HUES64 (cell line): ENCODE measurements at regions not wholly inside any gene's neighbourhood (a gene's known extent, or its start where the extent isn't known, plus 50 kb on each side); places are given as distances from the start of the nearest gene placed in this dataset.

ENCODE experiments used
- H3K27ac ChIP-seq: 2 replicates; pipeline ENCODE4 v1.7.0; 2013; ENCODE audit warnings: low read depth, low read length, inconsistent platforms
- H3K27me3 ChIP-seq: 2 replicates; pipeline ENCODE4 v1.6.1; 2013; ENCODE audit warnings: mild to moderate bottlenecking, low read length; ENCODE audit not compliant: insufficient read depth
- H3K36me3 ChIP-seq: 2 replicates; pipeline ENCODE4 v1.6.1; 2013; ENCODE audit warnings: mild to moderate bottlenecking, low read length; ENCODE audit not compliant: insufficient read depth
- H3K4me1 ChIP-seq: 2 replicates; pipeline ENCODE4 v1.6.1; 2013; ENCODE audit warnings: mild to moderate bottlenecking, low read length, moderate library complexity; ENCODE audit not compliant: insufficient read depth
- H3K4me3 ChIP-seq: 2 replicates; pipeline ENCODE4 v1.5.1; 2013; ENCODE audit warnings: mild to moderate bottlenecking, low read length, moderate library complexity
- H3K9ac ChIP-seq: 2 replicates; pipeline ENCODE4 v1.6.1; 2013; ENCODE audit warnings: mild to moderate bottlenecking, low read depth, low read length
- H3K9me3 ChIP-seq: 2 replicates; pipeline ENCODE4 v1.6.1; 2013; ENCODE audit warnings: low read depth, low read length; ENCODE audit not compliant: insufficient read depth
- WGBS: fragments of 150-250, 120-280 bp; methylation state at CpG from one replicate; pipeline ENCODE4 v1.1.7; 2013; ENCODE audit warnings: missing lambda C conversion rate; 5-methylcytosine and 5-hydroxymethylcytosine counted together

DNA sequence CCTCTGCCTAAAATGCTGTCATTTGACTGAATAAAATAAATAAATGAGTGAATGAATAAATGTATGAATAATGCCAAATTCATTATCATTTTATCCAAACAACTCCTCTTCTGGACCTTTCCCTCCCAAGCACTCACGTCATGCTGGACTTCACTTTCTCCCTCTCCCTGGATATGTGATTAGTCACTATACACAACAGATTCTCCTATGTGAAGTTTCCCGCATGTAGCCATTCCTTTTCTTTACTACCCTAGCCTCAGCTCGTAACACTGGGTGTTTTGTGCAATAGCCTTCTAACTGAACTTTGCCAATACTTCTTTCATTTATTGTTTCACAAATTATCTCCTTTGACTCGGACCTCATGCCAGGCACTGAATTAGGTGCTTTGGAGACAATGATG is 87.6 kb upstream of the IL6 start:
- H3K27ac ChIP-seq, result no peak overlapping the region
- WGBS, result 91% methylated on average over 4 of the region's 4 CpGs
- no peaks in the 10 kb centered on the region for H3K4me1 ChIP-seq
- no peaks in the 10 kb centered on the region for H3K36me3 ChIP-seq
- no peak overlapping the region for H3K4me3 ChIP-seq
- H3K9ac ChIP-seq, result no peak overlapping the region
- H3K27me3 ChIP-seq, result no peaks in the 10 kb centered on the region
- H3K9me3 ChIP-seq, result peaks cover 31% of the 10 kb centered on the region

DNA sequence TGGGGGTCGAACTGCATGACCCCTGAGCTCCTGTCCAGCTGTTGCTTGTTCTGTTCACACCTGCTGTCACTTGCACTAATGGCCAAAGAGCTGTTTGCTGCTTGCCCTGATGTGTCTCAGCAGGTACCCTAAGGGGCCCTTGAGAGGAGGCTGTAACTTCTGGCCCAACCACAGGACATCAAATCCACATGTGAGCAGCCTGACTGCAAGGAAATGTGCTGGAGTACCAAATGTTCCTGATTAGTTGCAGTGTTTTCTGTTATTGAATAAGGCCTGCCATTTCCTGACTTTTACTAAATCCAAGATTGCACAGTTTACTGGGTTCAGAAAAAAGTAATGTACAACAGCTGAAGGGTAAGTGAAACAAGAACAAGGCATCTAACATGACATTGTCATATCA is 91.7 kb upstream of the IL6 start:
- 96% methylated on average over 1 of the region's 1 CpG for WGBS
- Histone ChIP-seq H3K9ac (no peak overlapping the region), H3K27me3 (no peaks in the 10 kb centered on the region), H3K36me3 (no peaks in the 10 kb centered on the region), H3K4me3 (no peak overlapping the region), H3K4me1 (peaks cover 4% of the 10 kb centered on the region; the same call in 1 of the 2 replicates), H3K27ac (no peak overlapping the region), H3K9me3 (no peaks in the 10 kb centered on the region)

DNA sequence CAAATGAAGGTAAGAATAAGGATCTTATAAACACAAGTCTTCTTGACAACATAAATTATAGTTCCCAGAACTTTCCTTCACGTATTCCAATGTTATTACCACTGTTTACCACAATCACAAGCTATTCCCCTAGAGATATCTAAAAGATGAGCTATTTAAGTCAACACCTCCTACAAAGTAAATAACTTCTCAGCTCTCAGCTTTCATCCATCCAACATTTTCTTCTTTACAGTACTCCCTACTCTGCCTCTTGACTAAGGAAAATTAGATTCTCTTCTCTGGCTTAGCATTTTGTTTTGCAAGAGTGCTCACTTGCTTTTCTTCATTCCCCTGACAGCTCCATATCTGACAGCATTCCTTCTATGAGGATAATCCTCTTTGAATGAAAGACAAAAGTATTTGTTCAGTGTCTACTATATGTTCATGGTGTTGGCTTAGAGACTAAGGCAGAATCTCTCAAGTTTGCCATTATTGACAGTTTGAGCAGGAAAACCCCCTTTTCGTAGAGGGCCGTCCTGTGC is 93.0 kb upstream of the IL6 start:
- 86% methylated on average over 3 of the region's 3 CpGs for WGBS

DNA sequence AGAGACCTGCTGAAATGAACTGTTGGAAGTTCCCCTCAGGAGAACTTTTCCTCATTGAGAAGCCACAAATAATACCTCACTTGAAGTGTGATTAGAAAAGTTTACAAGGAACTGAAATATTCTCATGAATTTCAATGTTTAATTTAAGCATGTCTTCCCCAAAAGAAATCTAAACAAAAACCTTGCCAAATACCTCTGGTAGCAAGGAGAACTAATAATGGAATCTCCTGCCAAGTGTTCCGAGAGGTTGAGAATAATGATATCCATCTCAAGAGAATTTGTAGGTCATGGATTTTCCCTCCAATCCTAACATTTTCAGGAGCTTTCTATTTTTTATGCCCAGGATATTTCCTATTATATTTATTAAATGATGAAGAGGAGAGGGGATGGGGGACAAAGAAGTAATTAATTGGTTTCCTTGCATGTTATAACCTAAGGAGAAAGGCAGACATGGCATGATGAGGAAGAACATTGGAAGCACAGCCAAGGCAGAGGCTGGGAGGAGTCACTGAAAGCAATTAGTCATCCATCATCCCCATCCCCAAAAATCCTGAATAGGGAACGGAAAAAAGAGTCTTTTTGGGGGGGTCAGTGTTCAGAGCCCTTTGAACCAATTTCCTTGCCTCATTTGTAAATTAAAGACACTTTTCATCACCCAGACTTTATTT is 93.6 kb upstream of the IL6 start:
- 80% methylated on average over 2 of the region's 2 CpGs for WGBS

More for the DNA sequence above, 93.0 kb upstream of the IL6 start:
- Histone ChIP-seq H3K27me3 (no peaks in the 10 kb centered on the region), H3K4me3 (no peak overlapping the region), H3K27ac (no peak overlapping the region), H3K9ac (no peak overlapping the region), H3K4me1 (peaks cover 10% of the 10 kb centered on the region), H3K9me3 (no peaks in the 10 kb centered on the region), H3K36me3 (no peaks in the 10 kb centered on the region)

DNA sequence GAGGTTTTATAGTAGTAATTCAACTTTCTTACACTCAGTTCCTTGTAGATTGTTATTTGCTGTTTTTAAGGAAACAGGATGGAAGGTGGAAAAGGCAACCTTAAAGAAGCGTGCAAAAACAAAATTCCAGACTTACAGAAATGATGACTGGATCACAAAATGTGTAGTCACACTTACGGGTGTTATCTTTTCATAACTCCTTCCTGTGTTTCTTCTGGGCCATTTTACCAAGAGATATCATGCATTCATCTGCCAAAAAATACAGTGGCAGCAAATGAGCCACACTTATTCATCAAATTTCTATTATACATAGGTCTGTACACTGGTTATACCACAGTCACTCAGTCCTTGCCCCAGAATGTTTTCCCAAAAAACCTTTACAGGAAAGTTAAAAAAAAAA is 94.3 kb upstream of the IL6 start:
- Histone ChIP-seq H3K27me3 (no peaks in the 10 kb centered on the region), H3K9me3 (no peaks in the 10 kb centered on the region), H3K4me3 (no peak overlapping the region), H3K4me1 (peaks cover 13% of the 10 kb centered on the region), H3K9ac (no peak overlapping the region), H3K27ac (no peak overlapping the region), H3K36me3 (no peaks in the 10 kb centered on the region)
- 94% methylated on average over 2 of the region's 2 CpGs for WGBS

More for the DNA sequence above, 93.6 kb upstream of the IL6 start:
- no peak overlapping the region for H3K9ac ChIP-seq
- no peak overlapping the region for H3K27ac ChIP-seq
- no peaks in the 10 kb centered on the region for H3K36me3 ChIP-seq
- H3K4me3 ChIP-seq, result no peak overlapping the region
- H3K4me1 ChIP-seq, result peaks cover 13% of the 10 kb centered on the region
- H3K9me3 ChIP-seq, result no peaks in the 10 kb centered on the region
- no peaks in the 10 kb centered on the region for H3K27me3 ChIP-seq

DNA sequence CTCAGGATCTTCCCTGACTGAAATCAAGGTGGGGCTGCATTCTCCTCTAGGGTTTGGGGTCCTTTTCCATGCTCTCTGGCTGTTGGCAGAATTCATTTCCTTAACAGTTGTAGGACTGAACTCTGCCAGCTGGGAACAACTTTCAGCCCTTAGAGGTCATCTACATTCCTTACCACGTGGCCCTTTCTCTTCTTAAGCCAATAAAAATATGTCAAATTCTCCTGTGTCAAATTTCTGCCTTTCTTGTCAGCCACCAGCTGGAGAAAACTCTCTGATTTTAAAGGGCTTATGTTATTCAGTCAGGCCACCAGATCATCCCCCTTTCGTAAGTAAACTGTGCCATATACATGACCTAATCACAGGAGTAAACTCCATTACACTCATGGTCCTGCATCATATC is 95.3 kb upstream of the IL6 start:
- Histone ChIP-seq H3K9me3 (no peaks in the 10 kb centered on the region), H3K27me3 (no peaks in the 10 kb centered on the region), H3K4me1 (peaks cover 13% of the 10 kb centered on the region), H3K4me3 (no peak overlapping the region), H3K36me3 (no peaks in the 10 kb centered on the region), H3K9ac (no peak overlapping the region), H3K27ac (no peak overlapping the region)
- 86% methylated on average over 2 of the region's 2 CpGs for WGBS

DNA sequence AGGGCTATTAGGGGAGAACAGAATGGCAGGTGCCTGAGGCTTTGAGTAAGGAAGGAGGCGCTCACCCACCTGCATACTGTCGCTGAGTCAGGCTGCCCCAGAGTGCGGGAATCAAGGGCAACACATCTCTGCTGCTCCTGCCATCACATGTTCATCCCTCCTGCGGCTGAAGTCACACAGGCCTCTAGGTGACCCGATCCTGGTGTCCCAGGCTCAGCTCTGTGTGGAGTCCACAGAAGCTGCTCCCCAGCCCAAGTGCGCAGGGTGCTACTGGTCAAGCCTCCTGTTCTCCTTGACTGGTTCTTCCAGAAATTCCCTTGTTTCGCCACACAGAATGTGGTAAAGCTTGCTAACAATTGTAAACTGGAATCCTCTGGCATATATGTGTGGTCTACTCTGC is 96.9 kb upstream of the IL6 start:
- no peaks in the 10 kb centered on the region for H3K9me3 ChIP-seq
- H3K36me3 ChIP-seq, result no peaks in the 10 kb centered on the region
- H3K27ac ChIP-seq, result no peak overlapping the region
- H3K4me3 ChIP-seq, result no peak overlapping the region
- H3K27me3 ChIP-seq, result no peaks in the 10 kb centered on the region
- H3K9ac ChIP-seq, result no peak overlapping the region
- 93% methylated on average over 7 of the region's 7 CpGs for WGBS
- peaks cover 13% of the 10 kb centered on the region for H3K4me1 ChIP-seq

DNA sequence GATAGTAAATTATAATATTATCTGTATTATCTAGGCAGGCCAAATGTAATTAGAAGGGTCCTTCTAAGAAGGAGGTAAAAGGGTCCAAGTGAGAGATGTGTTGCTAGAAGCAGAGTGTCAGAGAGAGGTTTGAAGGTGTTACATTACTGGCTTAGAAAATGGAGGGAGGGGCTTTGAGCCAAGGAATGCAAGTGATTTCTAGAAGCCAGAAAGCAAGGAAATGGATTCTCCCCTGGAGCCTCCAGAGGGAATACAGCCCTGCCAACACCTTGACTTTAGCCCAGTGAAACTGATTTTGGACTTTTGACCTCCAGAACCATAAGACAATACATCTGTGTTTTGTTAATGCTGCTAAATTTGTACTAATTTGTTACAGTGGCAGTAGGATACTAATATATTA is 97.9 kb upstream of the IL6 start:
- H3K4me1 ChIP-seq, result peaks cover 13% of the 10 kb centered on the region
- no peak overlapping the region for H3K9ac ChIP-seq
- no peaks in the 10 kb centered on the region for H3K9me3 ChIP-seq
- H3K36me3 ChIP-seq, result no peaks in the 10 kb centered on the region
- no peak overlapping the region for H3K4me3 ChIP-seq
- H3K27ac ChIP-seq, result no peak overlapping the region
- H3K27me3 ChIP-seq, result no peaks in the 10 kb centered on the region

DNA sequence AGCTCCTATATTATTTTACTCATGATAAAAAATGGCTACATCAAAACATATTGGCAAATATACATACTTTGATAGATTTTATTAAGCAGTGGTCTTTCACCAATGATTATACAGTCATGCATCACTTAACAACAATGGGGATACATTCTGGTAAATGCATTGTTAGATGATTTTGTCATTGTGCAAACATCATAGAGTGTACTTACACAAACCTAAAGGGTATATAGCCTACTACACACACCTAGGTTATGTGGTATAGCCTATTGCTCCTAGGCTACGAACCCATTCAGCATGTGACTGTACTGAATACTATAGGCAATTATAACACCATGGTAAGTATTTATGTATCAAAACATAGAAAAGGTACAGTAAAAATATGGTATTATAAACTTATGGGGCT is 98.9 kb upstream of the IL6 start:
- Histone ChIP-seq H3K27me3 (no peaks in the 10 kb centered on the region), H3K4me3 (no peak overlapping the region), H3K9ac (no peak overlapping the region), H3K4me1 (peaks cover 13% of the 10 kb centered on the region), H3K27ac (no peak overlapping the region), H3K9me3 (no peaks in the 10 kb centered on the region), H3K36me3 (no peaks in the 10 kb centered on the region)
- WGBS, result no CpG with 5 or more reads among the region's 1 CpG

DNA sequence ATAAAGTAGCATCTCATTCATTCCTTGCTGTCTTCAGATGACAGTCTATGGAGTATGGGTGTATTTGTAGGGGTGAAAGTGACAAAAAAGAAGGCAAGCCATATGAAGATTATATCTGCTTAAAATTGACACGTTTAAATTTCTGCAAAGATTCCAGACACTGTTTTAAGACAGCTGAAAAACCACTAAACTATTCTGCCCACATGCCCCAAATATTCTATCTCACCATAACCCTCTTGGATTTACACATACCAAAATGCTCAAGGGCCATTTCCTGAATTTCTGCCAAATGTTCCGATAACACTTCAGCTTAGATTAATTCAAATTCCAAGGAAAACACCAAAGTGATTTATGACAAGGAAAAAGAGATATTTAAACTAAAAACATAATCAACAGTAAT is 99.9 kb upstream of the IL6 start:
- 96% methylated on average over 2 of the region's 2 CpGs for WGBS

DNA sequence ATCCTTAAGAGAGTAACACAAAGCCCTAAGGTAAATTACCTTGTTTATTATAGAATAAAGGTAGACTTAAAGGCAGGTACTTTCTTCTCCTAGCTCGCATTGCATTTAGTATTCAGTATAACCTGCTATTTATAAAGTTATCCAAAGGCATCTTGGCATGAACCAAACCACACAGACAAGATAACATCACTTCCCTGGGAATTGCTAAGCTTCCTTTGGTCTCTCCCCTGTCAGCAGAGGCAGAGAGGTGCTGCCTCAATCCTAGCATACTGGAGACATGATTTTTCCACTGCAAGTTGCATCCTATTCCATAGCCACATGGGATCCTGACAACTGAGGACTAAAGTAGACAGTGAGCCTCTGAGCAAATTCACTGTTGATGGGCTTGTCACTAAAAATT is 101.7 kb upstream of the IL6 start:
- no peak overlapping the region for H3K9ac ChIP-seq
- H3K4me1 ChIP-seq, result peaks cover 9% of the 10 kb centered on the region; the same call in 1 of the 2 replicates
- H3K36me3 ChIP-seq, result no peaks in the 10 kb centered on the region
- H3K4me3 ChIP-seq, result no peak overlapping the region
- H3K27me3 ChIP-seq, result no peaks in the 10 kb centered on the region
- 100% methylated on average over 1 of the region's 1 CpG for WGBS
- H3K27ac ChIP-seq, result no peak overlapping the region
- no peaks in the 10 kb centered on the region for H3K9me3 ChIP-seq

More for the DNA sequence above, 99.9 kb upstream of the IL6 start:
- no peaks in the 10 kb centered on the region for H3K9me3 ChIP-seq
- H3K9ac ChIP-seq, result no peak overlapping the region
- H3K4me1 ChIP-seq, result peaks cover 10% of the 10 kb centered on the region
- H3K36me3 ChIP-seq, result no peaks in the 10 kb centered on the region
- H3K4me3 ChIP-seq, result no peak overlapping the region
- H3K27me3 ChIP-seq, result no peaks in the 10 kb centered on the region
- H3K27ac ChIP-seq, result no peak overlapping the region

DNA sequence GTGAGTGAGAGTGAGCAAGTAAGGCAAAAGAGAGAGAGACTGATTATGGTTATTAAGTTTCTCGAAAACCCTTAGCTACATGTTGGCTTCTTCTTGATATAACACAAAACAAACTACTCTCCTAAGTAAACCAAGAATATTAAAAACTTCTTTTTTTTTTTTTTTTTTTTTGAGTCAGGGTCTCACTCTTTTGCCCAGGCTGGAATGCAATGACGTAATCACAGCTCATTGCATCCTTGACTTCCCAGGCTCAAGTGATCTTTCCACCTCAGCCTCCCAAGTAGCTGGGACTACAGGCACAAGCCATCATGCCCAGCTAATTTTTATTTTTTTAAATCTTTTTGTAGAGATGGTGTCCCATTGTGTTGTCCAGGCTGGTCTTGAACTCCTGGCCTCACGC is 102.2 kb upstream of the IL6 start:
- H3K4me1 ChIP-seq, result peaks cover 9% of the 10 kb centered on the region; the same call in 1 of the 2 replicates
- no peaks in the 10 kb centered on the region for H3K36me3 ChIP-seq
- H3K9ac ChIP-seq, result no peak overlapping the region
- no peak overlapping the region for H3K4me3 ChIP-seq
- 96% methylated on average over 2 of the region's 3 CpGs for WGBS
- peaks cover under 1% of the 10 kb centered on the region; the same call in 1 of the 2 replicates for H3K9me3 ChIP-seq
- no peaks in the 10 kb centered on the region for H3K27me3 ChIP-seq
- H3K27ac ChIP-seq, result no peak overlapping the region
